ENCODE measurements at regions not wholly inside any gene's neighbourhood (a gene's known extent, or its start where the extent isn't known, plus 50 kb on each side); places are given as distances from the start of the nearest gene placed in this dataset.

DNA sequence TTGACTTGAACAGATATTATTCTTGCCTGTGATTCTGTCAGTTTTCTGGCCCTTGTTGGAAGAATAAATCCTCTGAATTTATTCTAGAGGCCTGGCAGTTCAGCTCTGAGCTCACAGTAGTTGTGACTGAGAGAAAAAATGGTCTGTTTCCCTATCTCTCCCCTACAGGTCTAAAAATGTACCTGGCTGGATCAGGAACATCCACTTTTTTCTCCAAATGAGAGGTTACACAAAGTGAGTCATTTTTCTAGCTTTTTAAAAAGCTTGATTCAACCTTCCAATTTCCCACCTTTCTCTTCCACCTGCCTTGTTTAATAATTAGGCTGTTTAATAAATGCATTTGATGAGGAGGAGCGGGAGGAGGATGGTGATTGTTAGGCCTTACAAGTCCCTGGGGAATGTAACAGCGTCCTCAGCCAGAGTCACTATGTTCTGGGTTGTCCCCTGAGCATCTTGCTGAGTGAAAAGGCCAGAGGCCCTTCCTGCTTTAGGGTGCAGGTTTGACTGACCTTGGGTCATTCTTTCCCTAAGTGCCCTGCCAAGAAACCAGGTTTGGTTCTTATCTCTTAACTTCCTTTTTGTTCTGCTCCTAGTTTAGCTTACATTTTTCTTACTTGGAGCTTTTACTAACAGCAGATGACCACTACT is 91.7 kb upstream of the FUT8 start:
- Mint-ChIP-seq H3K27ac (no peak overlapping the region), H3K4me1 (no peaks in the 10 kb centered on the region), H3K9me3 (no peaks in the 10 kb centered on the region; the same call in 2 of the 3 replicates), H3K4me3 (no peak overlapping the region), H3K27me3 (ENCODE audit: insufficient read depth, low read depth, poor library complexity) (peaks cover 7% of the 10 kb centered on the region), H3K36me3 (ENCODE audit: low read depth) (no peaks in the 10 kb centered on the region)
- Histone ChIP-seq H3K27me3 (ENCODE audit: insufficient read depth) (no peaks in the 10 kb centered on the region), H3K9me2 (ENCODE audit: insufficient read depth) (no peaks in the 10 kb centered on the region), H3K4me3 (no peak overlapping the region), H3F3A (replicated peaks; ENCODE audit: low read depth) (no peaks in the 10 kb centered on the region), H3K79me2 (replicated peaks; ENCODE audit: insufficient read depth) (no peaks in the 10 kb centered on the region), H4K20me1 (replicated peaks; ENCODE audit: insufficient read depth) (no peaks in the 10 kb centered on the region), H3K4me2 (no peak overlapping the region), H2AFZ (no peak overlapping the region; the same call in 1 of the 2 replicates), H3K27ac (ENCODE audit: low read depth) (no peak overlapping the region), H3K4me1 (ENCODE audit: insufficient read depth) (no peaks in the 10 kb centered on the region), H3K36me3 (ENCODE audit: insufficient read depth) (no peaks in the 10 kb centered on the region)
- ATAC-seq (no peak), DNase-seq (ENCODE audit: low spot score) (no peak)
- no peak for TF ChIP-seq STAT1 (IDR thresholded peaks at IDR 0.05; ENCODE audit: unreplicated experiment)
- no peak for TF ChIP-seq NANOG (IDR thresholded peaks at IDR 0.05; ENCODE audit: borderline replicate concordance)
- TF ChIP-seq, protein P1, sequence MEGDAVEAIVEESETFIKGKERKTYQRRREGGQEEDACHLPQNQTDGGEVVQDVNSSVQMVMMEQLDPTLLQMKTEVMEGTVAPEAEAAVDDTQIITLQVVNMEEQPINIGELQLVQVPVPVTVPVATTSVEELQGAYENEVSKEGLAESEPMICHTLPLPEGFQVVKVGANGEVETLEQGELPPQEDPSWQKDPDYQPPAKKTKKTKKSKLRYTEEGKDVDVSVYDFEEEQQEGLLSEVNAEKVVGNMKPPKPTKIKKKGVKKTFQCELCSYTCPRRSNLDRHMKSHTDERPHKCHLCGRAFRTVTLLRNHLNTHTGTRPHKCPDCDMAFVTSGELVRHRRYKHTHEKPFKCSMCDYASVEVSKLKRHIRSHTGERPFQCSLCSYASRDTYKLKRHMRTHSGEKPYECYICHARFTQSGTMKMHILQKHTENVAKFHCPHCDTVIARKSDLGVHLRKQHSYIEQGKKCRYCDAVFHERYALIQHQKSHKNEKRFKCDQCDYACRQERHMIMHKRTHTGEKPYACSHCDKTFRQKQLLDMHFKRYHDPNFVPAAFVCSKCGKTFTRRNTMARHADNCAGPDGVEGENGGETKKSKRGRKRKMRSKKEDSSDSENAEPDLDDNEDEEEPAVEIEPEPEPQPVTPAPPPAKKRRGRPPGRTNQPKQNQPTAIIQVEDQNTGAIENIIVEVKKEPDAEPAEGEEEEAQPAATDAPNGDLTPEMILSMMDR (conservative IDR thresholded peaks at IDR 0.05; ENCODE audit: low read depth in 2 of 2): no peak
- no peak for TF ChIP-seq ZNF331 (CRISPR knock-in tag; IDR thresholded peaks at IDR 0.05; ENCODE audit: low read depth)
- TF ChIP-seq, protein P2, sequence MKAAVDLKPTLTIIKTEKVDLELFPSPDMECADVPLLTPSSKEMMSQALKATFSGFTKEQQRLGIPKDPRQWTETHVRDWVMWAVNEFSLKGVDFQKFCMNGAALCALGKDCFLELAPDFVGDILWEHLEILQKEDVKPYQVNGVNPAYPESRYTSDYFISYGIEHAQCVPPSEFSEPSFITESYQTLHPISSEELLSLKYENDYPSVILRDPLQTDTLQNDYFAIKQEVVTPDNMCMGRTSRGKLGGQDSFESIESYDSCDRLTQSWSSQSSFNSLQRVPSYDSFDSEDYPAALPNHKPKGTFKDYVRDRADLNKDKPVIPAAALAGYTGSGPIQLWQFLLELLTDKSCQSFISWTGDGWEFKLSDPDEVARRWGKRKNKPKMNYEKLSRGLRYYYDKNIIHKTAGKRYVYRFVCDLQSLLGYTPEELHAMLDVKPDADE (IDR thresholded peaks at IDR 0.05): no peak
- no peak for TF ChIP-seq CREB1 (CRISPR knock-in tag; IDR thresholded peaks at IDR 0.05; ENCODE audit: low read depth)
- no peak for TF ChIP-seq JUNB (IDR thresholded peaks at IDR 0.05; ENCODE audit: unreplicated experiment)
- TF ChIP-seq, protein P3, sequence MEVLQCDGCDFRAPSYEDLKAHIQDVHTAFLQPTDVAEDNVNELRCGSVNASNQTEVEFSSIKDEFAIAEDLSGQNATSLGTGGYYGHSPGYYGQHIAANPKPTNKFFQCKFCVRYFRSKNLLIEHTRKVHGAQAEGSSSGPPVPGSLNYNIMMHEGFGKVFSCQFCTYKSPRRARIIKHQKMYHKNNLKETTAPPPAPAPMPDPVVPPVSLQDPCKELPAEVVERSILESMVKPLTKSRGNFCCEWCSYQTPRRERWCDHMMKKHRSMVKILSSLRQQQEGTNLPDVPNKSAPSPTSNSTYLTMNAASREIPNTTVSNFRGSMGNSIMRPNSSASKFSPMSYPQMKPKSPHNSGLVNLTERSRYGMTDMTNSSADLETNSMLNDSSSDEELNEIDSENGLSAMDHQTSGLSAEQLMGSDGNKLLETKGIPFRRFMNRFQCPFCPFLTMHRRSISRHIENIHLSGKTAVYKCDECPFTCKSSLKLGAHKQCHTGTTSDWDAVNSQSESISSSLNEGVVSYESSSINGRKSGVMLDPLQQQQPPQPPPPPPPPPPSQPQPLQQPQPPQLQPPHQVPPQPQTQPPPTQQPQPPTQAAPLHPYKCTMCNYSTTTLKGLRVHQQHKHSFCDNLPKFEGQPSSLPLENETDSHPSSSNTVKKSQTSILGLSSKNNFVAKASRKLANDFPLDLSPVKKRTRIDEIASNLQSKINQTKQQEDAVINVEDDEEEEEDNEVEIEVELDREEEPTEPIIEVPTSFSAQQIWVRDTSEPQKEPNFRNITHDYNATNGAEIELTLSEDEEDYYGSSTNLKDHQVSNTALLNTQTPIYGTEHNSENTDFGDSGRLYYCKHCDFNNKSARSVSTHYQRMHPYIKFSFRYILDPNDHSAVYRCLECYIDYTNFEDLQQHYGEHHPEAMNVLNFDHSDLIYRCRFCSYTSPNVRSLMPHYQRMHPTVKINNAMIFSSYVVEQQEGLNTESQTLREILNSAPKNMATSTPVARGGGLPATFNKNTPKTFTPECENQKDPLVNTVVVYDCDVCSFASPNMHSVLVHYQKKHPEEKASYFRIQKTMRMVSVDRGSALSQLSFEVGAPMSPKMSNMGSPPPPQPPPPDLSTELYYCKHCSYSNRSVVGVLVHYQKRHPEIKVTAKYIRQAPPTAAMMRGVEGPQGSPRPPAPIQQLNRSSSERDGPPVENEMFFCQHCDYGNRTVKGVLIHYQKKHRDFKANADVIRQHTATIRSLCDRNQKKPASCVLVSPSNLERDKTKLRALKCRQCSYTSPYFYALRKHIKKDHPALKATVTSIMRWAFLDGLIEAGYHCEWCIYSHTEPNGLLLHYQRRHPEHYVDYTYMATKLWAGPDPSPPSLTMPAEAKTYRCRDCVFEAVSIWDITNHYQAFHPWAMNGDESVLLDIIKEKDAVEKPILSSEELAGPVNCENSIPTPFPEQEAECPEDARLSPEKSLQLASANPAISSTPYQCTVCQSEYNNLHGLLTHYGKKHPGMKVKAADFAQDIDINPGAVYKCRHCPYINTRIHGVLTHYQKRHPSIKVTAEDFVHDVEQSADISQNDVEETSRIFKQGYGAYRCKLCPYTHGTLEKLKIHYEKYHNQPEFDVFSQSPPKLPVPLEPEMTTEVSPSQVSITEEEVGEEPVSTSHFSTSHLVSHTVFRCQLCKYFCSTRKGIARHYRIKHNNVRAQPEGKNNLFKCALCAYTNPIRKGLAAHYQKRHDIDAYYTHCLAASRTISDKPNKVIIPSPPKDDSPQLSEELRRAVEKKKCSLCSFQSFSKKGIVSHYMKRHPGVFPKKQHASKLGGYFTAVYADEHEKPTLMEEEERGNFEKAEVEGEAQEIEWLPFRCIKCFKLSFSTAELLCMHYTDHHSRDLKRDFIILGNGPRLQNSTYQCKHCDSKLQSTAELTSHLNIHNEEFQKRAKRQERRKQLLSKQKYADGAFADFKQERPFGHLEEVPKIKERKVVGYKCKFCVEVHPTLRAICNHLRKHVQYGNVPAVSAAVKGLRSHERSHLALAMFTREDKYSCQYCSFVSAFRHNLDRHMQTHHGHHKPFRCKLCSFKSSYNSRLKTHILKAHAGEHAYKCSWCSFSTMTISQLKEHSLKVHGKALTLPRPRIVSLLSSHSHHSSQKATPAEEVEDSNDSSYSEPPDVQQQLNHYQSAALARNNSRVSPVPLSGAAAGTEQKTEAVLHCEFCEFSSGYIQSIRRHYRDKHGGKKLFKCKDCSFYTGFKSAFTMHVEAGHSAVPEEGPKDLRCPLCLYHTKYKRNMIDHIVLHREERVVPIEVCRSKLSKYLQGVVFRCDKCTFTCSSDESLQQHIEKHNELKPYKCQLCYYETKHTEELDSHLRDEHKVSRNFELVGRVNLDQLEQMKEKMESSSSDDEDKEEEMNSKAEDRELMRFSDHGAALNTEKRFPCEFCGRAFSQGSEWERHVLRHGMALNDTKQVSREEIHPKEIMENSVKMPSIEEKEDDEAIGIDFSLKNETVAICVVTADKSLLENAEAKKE (CRISPR knock-in tag; IDR thresholded peaks at IDR 0.05): no peak
- TF ChIP-seq EZH2 (IDR thresholded peaks at IDR 0.05; ENCODE audit: low read depth, unreplicated experiment): no peak
- TF ChIP-seq EZH2phosphoT487 (IDR thresholded peaks at IDR 0.05; ENCODE audit: unreplicated experiment): no peak
- no peak for TF ChIP-seq POLR2AphosphoS5 (IDR thresholded peaks at IDR 0.05; ENCODE audit: low read depth)
- TF ChIP-seq, protein P4, sequence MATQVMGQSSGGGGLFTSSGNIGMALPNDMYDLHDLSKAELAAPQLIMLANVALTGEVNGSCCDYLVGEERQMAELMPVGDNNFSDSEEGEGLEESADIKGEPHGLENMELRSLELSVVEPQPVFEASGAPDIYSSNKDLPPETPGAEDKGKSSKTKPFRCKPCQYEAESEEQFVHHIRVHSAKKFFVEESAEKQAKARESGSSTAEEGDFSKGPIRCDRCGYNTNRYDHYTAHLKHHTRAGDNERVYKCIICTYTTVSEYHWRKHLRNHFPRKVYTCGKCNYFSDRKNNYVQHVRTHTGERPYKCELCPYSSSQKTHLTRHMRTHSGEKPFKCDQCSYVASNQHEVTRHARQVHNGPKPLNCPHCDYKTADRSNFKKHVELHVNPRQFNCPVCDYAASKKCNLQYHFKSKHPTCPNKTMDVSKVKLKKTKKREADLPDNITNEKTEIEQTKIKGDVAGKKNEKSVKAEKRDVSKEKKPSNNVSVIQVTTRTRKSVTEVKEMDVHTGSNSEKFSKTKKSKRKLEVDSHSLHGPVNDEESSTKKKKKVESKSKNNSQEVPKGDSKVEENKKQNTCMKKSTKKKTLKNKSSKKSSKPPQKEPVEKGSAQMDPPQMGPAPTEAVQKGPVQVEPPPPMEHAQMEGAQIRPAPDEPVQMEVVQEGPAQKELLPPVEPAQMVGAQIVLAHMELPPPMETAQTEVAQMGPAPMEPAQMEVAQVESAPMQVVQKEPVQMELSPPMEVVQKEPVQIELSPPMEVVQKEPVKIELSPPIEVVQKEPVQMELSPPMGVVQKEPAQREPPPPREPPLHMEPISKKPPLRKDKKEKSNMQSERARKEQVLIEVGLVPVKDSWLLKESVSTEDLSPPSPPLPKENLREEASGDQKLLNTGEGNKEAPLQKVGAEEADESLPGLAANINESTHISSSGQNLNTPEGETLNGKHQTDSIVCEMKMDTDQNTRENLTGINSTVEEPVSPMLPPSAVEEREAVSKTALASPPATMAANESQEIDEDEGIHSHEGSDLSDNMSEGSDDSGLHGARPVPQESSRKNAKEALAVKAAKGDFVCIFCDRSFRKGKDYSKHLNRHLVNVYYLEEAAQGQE (IDR thresholded peaks at IDR 0.05; ENCODE audit: unreplicated experiment): no peak
- TF ChIP-seq ZNF114 (CRISPR knock-in tag; IDR thresholded peaks at IDR 0.05): no peak

All from GM23338 (cell line).